A204.1 (cell line): ENCODE measurements at regions not wholly inside any gene's neighbourhood (a gene's known extent, or its start where the extent isn't known, plus 50 kb on each side); places are given as distances from the start of the nearest gene placed in this dataset.
"Not testable (repeated sequence)": the region's sequence is repeated elsewhere in the genome, so short reads cannot be mapped to it uniquely, and the experiment has no call there.

ENCODE experiments used
- FAIRE-seq: peaks from 2 replicates; lab custom pipeline; 2012; peaks lifted over from hg19 to GRCh38; lab: Jason Lieb, UNC

DNA sequence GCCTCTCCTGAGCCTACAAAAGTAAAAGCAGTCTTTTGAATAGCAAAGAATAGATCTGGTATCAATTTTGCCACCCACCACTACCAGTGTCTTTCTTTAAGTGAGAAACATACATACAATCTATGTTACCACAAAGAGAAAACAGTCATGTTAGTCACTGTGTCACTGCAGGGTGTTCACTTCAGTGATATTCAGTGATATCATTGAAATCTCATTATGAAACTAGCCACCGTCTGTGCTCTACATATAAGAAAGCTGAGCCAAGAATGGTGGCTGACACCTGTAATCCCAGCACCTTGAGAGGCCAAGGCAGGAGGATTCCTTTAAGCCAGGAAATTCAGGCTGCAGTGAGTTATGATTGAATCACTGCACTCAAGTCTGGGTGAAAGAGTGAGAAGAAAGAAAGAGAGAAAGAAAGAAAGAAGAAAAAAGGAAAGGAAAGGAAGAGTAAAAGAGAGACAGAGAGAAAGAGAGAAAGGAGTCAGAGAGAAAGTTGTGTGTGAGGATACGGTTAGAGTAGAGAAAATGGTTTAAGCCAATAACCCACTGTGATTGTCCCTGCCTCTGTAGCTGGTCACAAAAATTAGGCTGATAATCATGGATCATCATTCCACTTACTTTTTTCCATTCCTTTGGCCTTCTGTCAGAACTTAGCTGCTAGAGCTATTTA, 847.1 kb downstream of the FAM181B start:
- no peak for FAIRE-seq

DNA sequence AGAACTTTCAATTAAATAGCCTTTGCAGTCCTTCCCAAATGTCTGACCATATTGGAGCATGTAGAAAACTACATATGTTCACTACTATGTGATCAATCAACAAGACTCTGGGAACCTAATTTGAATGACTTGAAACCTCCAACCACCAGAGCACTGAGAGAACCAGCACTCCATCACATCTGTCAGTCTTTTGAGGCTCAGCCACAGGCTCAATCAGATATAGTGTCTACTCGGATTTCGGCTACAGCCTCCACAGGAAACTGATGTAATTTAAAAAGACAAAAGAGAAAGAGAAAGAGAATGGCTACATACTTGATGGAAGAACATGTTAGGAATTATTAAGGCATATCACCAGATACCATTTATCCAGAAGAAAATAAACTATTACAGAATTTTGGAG, 859.0 kb downstream of the FAM181B start:
- no peak for FAIRE-seq

DNA sequence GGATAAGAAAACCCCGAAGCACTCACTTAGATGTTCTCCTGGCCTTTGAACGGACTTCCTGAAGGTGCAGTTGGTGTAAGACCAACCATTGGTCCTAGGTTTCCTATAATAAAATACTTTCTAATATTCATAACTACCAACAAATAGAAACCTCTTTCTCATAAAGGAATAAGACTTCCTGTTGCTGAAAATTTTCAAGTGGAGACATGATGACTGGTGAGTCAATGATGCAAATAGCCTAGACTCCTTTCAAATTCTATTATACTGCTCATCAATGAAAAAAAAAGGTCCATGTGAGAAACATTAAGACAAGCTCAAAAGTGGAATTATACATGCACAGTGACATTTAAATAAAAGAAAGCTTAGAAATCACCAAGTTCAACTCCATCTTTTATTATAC, 862.8 kb downstream of the FAM181B start:
- no peak for FAIRE-seq

DNA sequence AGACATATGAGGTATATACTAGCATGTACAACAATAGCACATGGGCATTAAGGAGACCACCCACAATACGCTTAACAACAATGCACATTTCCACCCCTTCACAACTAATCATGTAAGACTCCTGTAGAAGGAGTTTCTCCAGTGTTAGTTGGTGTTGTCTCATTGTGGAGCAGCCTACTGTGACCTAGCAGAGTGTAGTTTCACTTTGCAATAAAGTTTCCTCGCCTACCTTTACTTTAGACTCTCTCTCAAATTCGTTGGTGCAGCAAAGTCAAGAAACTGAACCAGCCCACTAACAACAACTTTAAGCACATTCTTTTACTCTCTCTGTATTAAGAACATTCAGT, 863.6 kb downstream of the FAM181B start:
- FAIRE-seq: no peak

DNA sequence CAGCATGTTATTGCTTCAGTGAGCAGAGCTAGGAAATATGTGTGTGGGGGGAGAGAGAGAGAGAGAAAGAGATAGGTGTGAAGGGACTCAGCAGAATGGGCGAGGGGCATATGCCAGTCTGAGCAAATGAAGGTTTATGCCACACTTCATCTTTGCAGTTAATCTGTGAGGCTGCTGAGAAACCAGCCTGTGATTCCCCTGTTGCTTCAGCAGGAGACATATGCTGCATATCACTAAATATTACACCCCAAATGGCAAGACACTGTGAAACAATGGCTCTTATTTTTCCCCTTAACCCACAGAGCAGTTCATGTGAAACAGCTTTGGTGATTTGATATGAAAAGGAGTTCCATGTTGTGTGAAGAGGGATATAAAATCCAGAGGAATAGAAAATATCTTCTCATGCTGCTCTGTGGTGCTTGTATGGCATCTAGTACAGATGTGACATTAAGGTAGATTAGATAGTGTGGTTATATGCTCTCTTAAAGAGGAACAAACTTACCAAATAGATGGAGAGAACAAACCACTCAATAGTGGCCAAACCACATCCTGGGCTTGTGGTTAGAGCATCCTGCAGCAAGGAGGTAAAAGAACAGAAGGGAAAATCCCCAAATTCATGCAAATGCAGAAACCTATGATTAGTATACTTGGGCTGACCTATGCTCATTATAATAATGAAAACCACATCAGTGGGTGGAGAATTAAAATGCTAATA, 864.2 kb downstream of the FAM181B start:
- FAIRE-seq: no peak

DNA sequence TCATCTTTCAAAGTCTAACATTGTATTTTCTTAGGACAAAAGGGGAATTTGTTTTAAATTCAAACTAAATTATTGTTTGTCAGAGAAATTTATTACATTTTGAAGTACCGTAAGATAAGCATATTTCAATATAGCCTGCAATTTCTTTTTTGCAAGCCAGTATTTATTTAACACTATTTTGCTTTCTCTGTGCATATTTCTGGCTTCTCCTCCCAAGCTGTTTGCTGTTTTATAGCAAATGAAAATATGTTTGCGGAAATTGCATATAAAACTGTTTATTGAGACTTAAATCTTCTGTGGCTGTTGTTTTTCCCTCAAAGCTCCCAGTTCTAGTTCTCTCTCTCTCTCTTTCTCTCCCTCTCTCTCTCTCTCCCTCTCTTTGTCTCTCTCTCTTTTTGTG, 866.8 kb downstream of the FAM181B start:
- FAIRE-seq: no peak

DNA sequence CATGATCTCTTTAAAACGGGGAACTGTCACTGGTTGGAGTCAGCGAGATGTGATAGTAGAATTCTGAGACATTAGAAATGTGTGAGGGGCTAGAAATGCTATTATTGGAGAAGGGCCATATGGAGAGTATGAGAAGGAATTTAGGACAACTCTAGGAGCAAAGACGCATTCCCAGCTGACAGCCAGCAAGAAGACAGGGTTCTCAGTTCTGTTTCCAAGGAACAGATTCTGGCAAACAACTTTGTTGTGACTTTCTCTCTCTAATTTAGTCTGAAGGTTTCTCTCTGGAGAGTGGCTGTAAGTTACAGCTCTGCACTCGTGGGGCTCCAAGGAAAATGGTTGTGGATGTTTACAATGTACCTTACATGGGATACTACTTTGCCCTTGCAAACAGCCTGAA, 876.3 kb downstream of the FAM181B start:
- no peak for FAIRE-seq

DNA sequence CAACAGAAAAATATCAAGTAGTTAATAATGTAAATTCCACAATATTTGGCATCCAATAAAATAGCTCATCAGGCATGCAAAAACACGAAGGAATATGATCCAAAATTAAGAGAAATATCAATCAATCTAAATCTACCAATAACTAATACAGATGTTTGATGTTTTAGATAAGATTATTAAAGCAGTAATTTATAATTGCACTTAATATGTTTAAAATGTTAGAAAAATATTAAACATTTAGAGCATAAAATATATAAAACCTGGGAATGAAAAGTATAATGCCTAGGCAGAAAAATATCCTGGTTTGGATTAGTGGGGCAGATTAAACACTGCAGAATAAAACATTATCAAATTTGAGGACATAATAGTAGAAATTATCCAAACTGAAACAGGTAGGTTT, 879.9 kb downstream of the FAM181B start:
- FAIRE-seq: no peak

DNA sequence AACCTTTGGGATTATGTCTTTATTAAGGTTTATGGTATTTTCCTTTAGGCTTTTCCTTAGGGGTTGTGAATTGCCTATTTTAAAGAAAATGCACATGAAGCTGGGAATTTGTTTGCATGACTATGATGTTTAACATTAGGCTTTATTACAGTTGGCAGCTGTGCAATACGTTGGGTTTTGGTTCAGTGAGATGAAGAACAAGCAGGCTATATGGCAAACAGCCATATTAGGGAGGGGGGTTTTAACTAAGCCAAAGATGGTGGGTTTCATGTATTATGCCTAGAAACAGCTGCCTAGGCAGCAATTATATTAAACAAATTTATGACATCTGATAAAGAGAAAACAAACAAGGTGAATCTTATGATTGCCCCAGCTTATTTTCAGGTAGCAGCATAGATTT, 880.8 kb downstream of the FAM181B start:
- FAIRE-seq: no peak

DNA sequence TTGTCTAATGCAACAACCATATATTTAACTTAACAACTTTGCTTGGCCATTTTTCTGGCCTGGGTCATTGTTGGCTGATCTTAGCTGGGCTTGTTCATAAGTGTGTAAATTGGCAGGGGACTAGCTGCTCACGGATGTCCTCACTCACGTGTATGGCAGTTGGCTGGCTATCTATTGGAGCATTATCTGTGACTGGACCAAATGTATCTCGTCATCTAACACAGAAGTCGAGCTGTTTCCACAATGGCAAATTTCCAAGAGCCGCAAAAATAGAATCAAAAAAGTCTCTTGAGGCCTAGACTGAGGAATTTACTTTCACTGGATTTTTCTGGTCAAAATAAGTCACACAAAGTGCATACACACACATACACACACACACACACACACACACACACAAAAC, 893.3 kb downstream of the FAM181B start:
- FAIRE-seq: no peak

DNA sequence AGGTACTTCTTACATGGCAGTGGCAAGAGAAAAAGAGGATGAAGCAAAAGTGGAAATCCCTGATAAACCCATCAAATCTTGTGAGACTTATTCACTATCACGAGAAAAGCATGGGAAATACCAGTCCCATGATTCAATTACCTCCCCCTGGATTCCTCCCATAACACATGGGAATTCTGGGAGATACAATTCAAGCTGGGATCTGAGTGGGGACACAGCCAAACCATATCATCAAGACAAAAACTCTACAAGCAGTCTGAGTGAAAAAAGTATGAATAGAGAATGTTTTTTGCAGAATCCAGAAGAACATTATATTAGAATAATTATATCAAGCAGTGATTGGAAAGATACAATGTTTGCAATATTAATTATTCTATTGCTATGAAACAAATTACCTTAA, 893.7 kb downstream of the FAM181B start:
- FAIRE-seq: no peak

DNA sequence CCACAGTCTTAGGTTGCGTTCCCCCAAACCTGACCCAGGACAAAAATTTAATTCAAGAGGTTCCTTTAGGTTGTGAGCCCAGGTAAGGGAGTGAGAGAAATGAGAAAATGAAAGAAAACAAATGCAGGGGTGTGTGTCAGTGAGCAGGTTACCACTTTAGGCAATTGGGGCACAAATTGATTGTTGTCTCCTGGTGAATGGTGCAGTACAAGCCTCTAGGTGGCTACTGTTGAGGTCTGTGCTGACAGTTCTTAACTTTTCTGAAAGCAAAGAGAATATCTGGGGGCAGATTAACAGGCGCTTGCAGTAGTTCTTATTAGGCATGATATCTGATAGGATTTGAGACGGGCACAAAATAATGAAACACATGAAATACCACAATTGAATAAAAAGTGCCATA, 894.6 kb downstream of the FAM181B start:
- FAIRE-seq: no peak

DNA sequence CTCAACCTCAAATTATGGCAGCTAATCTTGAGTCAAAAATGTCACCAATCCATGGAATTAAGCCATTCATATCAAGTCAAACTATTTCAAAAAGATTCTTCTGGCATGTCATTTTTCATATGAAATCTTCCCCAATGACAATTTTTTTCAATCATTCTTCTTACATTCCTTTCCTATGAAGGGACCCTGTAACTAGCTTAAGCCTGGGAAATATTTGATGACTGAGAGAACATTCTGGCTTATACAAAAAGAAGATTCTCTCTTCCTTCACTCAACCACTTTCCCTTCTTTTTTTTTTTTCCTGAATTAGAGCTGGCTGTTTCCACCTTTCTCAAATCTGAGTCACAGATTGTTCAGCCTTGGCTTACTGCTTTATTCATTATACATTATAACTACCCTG, 903.7 kb downstream of the FAM181B start:
- FAIRE-seq: no peak

DNA sequence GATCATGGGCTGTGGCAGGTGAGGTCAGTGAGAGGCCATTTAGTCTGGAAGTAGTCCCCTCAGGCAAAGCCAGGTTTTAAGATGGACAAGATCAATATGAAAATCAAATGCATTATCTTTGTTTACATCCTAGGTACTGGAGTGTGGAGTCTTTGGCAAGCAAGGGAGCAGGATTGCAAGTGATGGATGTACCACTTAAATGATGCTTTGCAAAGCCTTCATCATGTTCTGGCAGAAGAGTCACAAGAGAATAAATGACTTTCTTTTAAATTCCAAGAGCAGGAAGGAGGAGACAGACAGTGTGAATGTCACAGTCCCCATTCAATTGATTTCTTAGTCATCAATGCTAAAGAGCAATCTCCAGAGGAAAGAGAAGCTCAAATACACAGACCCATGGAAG, 908.3 kb downstream of the FAM181B start:
- FAIRE-seq: no peak

DNA sequence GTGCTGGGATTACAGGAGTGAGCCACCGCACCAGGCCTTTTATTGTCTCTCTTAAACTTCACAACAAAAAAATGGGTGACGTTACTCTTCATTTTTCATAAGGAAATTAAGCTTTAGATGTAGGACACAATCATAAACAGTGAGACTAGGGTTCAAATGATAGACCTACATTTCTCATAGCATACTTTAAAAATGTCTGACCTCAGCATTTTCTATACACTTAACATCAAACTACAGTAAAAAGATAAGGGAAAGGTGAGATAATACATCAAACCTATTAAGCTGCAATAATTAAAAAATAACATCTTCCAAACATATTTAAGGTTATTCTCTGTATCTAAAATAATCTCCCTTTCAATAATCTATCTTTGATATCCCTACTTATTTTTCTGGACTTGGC, 914.2 kb downstream of the FAM181B start:
- no peak for FAIRE-seq

DNA sequence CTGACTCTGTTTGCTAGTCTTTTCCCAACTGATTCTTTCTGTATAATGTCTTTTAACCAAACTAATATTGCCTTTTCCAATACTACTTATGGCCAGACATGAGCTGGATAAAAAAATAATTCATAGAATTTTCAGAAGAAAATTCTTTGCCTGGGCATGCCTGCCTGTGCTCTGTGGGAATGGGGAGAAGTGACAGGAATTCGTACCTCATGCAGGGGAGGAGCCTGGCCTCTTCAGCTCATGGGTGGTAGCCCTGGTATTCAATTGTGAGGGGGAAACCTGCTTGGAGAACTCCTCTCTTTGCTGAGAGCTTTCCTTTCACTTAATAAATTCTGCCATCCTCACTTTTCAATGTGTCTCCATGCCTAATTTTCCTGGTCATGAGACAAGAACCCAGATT, 928.8 kb downstream of the FAM181B start:
- FAIRE-seq: no peak

DNA sequence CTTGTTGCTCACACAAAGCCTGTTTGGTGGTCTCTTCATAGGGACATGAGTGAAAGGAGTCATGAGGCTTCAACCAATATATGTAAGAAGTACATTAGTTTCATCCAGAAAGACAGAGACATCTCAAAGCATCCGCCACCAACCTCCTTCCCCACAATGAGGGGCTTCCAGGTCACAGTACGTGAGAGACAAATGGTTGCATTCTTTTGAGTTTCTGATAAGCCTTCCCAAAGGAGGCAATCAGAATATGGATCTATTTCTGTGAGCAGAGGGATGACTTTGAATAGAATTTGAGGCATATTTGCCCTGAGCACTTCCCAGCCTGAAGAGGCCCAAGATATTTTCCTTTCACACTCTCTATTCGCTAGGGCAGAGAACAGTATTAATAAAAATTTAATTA, 931.1 kb downstream of the FAM181B start:
- FAIRE-seq: no peak

DNA sequence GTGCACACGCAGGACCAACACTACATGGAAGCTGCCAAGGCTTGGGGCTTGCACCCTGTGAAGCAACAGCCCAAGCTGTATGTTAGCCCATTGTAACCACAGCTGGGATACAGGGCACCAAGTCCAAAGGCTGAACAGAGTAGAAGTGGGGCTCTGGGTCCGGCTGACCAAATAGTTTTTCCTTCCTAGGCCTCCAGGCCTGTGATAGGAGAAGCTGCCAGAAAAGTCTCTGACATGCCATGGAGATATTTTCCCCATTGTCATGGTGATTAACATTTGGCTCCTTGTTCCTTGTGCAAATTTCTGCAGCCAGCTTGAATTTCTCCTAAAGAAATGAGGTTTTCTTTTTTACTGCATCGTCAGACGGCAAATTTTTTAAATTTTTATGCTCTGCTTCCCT, 941.2 kb downstream of the FAM181B start:
- FAIRE-seq: no peak

DNA sequence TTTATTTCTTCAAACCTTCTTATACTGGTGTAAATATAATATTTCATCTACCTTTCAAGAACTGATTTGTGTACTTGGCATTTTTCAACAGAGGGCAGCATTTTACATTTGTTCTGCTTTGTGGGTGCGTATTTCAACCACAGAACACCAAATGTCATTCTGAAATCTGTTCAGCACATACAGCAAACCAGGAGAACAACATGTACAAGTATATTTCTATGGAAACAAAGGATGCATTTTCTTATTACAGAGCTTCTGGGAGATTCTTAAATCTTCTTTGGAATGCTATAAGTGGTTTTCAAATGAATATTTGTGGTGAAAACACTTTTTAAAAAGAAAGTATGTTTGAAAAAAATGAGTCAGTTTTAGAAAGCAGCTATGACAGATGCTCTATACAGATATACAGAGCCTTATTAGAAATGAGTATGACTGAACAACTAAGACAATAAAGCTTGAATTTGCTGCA, 946.0 kb downstream of the FAM181B start:
- FAIRE-seq: peak; percentile 14

DNA sequence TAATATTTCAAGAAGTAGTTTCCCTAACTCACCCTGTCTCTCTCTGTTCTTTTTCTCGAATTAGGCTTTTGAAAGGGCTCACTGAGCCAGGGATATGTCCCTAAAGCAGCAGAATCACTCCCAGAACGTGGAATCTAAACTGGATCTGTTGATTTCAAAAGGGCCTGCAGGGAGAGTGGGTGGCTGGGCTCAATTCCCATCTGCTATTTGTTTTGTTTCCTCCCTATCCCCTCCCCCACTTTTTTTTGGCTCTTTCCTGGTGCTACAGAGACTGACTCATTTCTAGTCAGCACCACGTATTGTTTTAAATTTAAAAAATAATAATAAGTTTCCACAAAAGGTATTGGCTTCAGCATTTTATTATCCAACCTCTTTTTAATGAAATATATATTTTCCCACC, 961.5 kb downstream of the FAM181B start:
- FAIRE-seq: no peak

DNA sequence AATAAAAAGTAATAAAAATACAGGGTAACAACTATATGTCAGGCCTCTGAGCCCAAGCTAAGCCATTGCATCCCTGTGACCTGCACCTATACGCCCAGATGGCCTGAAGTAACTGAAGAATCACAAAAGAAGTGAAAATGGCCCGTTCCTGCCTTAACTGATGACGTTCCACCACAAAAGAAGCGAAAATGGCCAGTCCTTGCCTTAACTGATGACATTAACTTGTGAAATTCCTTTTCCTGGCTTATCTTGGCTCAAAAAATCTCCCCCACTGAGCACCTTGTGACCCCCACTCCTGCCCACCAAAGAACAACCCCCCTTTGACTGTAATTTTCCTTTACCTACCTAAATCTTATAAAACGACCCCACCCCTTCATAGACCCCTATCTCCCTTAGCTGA, 963.8 kb downstream of the FAM181B start:
- not testable (repeated sequence) for FAIRE-seq

DNA sequence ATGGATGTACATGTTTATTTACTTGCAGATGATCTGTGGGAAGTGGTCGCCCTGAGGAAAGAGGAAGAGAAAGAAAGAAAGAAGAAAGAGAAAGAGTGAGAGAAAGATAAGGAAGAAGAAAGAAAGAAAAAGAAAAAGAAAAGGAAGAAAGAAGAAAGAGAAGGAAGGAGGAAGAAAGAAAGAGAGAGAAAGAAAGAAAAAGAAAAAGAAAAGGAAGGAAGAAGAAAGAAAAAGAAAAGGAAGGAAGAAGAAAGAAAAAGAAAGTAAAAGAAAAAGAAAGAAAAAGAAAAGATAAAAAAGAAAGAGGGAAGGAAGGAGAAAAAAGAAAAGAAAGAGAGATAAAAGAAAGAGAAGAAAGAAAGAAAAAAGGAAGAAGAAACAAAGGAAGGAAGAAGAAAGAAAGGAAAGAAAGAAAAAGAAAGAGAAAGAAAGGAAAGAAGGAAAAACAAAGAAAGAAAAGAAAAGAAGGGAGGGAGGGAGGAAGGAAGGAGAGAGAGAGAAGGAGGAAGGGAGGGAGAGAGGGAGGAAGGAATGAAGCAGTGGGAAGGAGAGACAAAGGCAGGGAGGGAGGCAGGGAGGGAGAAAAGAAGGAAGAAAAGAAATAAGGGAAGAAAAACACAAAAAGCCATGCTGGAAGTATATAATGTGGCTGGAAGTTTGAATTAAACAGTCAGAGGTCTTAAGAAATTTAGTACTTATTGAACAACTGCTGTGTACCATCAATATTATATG, 976.6 kb downstream of the FAM181B start:
- FAIRE-seq: no peak

DNA sequence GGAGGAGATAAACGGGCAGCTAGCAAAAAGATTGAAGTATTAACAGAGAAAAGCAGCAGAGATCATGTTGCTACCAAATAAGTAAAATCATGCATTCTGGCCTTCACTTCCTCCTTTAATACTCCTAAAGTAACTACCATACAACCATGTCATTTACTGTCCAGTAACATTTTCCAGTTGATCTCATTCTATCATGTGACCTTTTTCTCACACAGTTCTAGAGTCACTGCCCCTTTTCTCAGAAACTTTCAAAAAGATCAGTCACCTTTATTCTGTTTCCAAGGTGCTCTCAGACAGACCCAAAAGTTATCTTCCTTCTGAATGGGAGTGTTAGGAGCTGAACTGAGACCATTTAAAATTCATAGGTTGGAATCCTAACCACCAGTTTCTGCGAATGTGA, 984.4 kb downstream of the FAM181B start:
- FAIRE-seq: no peak
